Karpas-422 (cell line): ENCODE measurements at regions not wholly inside any gene's neighbourhood (a gene's known extent, or its start where the extent isn't known, plus 50 kb on each side); places are given as distances from the start of the nearest gene placed in this dataset.

Experiments used
- DNase-seq: peaks from one replicate; pipeline ENCODE4 v3.0.0-alpha.2; 2015
- H2AFZ ChIP-seq: fragments of 200-600 bp; sonication (generic); 2 replicates; pipeline ENCODE4 v1.6.1; 2014; ENCODE audit warnings: antibody characterized with exemption, low read length, mixed read lengths
- H3K27ac ChIP-seq: fragments of 200-600 bp; sonication (generic); 2 replicates; pipeline ENCODE4 v1.5.1; 2014; ENCODE audit warnings: mild to moderate bottlenecking, low read length, moderate library complexity
- H3K27me3 ChIP-seq: fragments of 200-600 bp; sonication (generic); 2 replicates; pipeline ENCODE4 v1.6.1; 2014; ENCODE audit warnings: low read length, mixed read lengths
- H3K36me3 ChIP-seq: fragments of 200-600 bp; sonication (generic); 2 replicates; pipeline ENCODE4 v1.6.1; 2014; ENCODE audit warnings: low read length, mixed read lengths; ENCODE audit not compliant: insufficient read depth
- H3K4me1 ChIP-seq: fragments of 200-600 bp; sonication (generic); 2 replicates; pipeline ENCODE4 v1.6.1; 2014; ENCODE audit warnings: mild to moderate bottlenecking, low read length, mixed read lengths
- H3K4me2 ChIP-seq: fragments of 200-600 bp; sonication (generic); 2 replicates; pipeline ENCODE4 v1.6.1; 2014; ENCODE audit warnings: low read length, low read depth, mild to moderate bottlenecking; ENCODE audit not compliant: poor library complexity, severe bottlenecking
- H3K4me3 ChIP-seq: fragments of 200-600 bp; sonication (generic); 2 replicates; pipeline ENCODE4 v1.5.1; 2014; ENCODE audit warnings: mild to moderate bottlenecking, antibody characterized with exemption, low read length, mixed read lengths
- H3K79me2 ChIP-seq: fragments of 200-600 bp; sonication (generic); 2 replicates; pipeline ENCODE4 v1.6.1; 2014; ENCODE audit warnings: mild to moderate bottlenecking, low read length, mixed read lengths
- H3K9ac ChIP-seq: fragments of 200-600 bp; sonication (generic); 2 replicates; pipeline ENCODE4 v1.6.0; 2014; ENCODE audit warnings: low read length
- H3K9me2 ChIP-seq: fragments of 200-600 bp; sonication (generic), shearing (Covaris generic); replicated peaks from 2 replicates; pipeline ENCODE4 v1.6.0; 2014; ENCODE audit warnings: mild to moderate bottlenecking, low read length, moderate library complexity; ENCODE audit not compliant: insufficient read depth
- H3K9me3 ChIP-seq: fragments of 300-700, 200-600 bp; sonication (generic); 2 replicates; pipeline ENCODE4 v1.6.1; 2014; ENCODE audit warnings: low read length, mixed read lengths
- H4K20me1 ChIP-seq: fragments of 200-600 bp; sonication (generic); 2 replicates; pipeline ENCODE4 v1.6.1; 2014; ENCODE audit warnings: mild to moderate bottlenecking, antibody characterized with exemption, low read length, low read depth; ENCODE audit not compliant: insufficient read depth

GRCh38 chr5:68962757-68963484 is 130.9 kb upstream of the SLC30A5 start:
- no peaks in the 10 kb centered on the region for H3K9me2 ChIP-seq
- no peak overlapping the region for H3K4me3 ChIP-seq
- H3K4me2 ChIP-seq: no peak overlapping the region
- no peaks in the 10 kb centered on the region; the same call in 1 of the 2 replicates for H3K27me3 ChIP-seq
- H2AFZ ChIP-seq: no peak overlapping the region
- H4K20me1 ChIP-seq: no peaks in the 10 kb centered on the region
- H3K27ac ChIP-seq: no peak overlapping the region
- H3K79me2 ChIP-seq: no peaks in the 10 kb centered on the region
- no peaks in the 10 kb centered on the region for H3K9me3 ChIP-seq
- no peaks in the 10 kb centered on the region for H3K36me3 ChIP-seq
- no peaks in the 10 kb centered on the region for H3K4me1 ChIP-seq
- no peak for DNase-seq
- H3K9ac ChIP-seq: no peak overlapping the region

- H3K27me3 ChIP-seq: no peaks in the 10 kb centered on the region; the same call in 1 of the 2 replicates
- no peak overlapping the region for H3K4me3 ChIP-seq
- H3K9me2 ChIP-seq: no peaks in the 10 kb centered on the region
- H2AFZ ChIP-seq: no peak overlapping the region
- H3K9ac ChIP-seq: no peak overlapping the region
- no peaks in the 10 kb centered on the region for H3K79me2 ChIP-seq
- no peak overlapping the region for H3K27ac ChIP-seq
- H3K4me2 ChIP-seq: no peak overlapping the region
- H3K36me3 ChIP-seq: no peaks in the 10 kb centered on the region
- H3K9me3 ChIP-seq: no peaks in the 10 kb centered on the region
- no peaks in the 10 kb centered on the region for H3K4me1 ChIP-seq
- no peak for DNase-seq
- H4K20me1 ChIP-seq: no peaks in the 10 kb centered on the region
Observed at GRCh38 chr5:68964679-68965078, 129.1 kb upstream of the SLC30A5 start.

- no peaks in the 10 kb centered on the region for H3K9me2 ChIP-seq
- no peak overlapping the region for H3K4me3 ChIP-seq
- H3K9me3 ChIP-seq: no peaks in the 10 kb centered on the region
- no peaks in the 10 kb centered on the region for H3K4me1 ChIP-seq
- no peak for DNase-seq
- no peaks in the 10 kb centered on the region; the same call in 1 of the 2 replicates for H3K27me3 ChIP-seq
- no peak overlapping the region for H2AFZ ChIP-seq
- no peak overlapping the region for H3K9ac ChIP-seq
- no peaks in the 10 kb centered on the region for H4K20me1 ChIP-seq
- H3K79me2 ChIP-seq: no peaks in the 10 kb centered on the region
- H3K36me3 ChIP-seq: no peaks in the 10 kb centered on the region
- H3K4me2 ChIP-seq: no peak overlapping the region
- no peak overlapping the region for H3K27ac ChIP-seq
Observed at GRCh38 chr5:68965926-68966325, 127.9 kb upstream of the SLC30A5 start.

GRCh38 chr5:68966596-68966995 is 127.2 kb upstream of the SLC30A5 start:
- H3K4me3 ChIP-seq: no peak overlapping the region
- no peaks in the 10 kb centered on the region for H4K20me1 ChIP-seq
- H3K9me2 ChIP-seq: no peaks in the 10 kb centered on the region
- H3K27me3 ChIP-seq: no peaks in the 10 kb centered on the region; the same call in 1 of the 2 replicates
- DNase-seq: no peak
- no peaks in the 10 kb centered on the region for H3K79me2 ChIP-seq
- no peaks in the 10 kb centered on the region for H3K36me3 ChIP-seq
- H2AFZ ChIP-seq: no peak overlapping the region
- no peak overlapping the region for H3K9ac ChIP-seq
- H3K4me1 ChIP-seq: no peaks in the 10 kb centered on the region
- H3K27ac ChIP-seq: no peak overlapping the region
- H3K9me3 ChIP-seq: no peaks in the 10 kb centered on the region
- H3K4me2 ChIP-seq: no peak overlapping the region

- Histone ChIP-seq H4K20me1 (no peaks in the 10 kb centered on the region), H3K27me3 (no peaks in the 10 kb centered on the region; the same call in 1 of the 2 replicates), H2AFZ (no peak overlapping the region), H3K36me3 (no peaks in the 10 kb centered on the region), H3K9me2 (no peaks in the 10 kb centered on the region), H3K9ac (no peak overlapping the region), H3K4me2 (no peak overlapping the region), H3K79me2 (no peaks in the 10 kb centered on the region), H3K4me1 (no peaks in the 10 kb centered on the region), H3K9me3 (no peaks in the 10 kb centered on the region), H3K27ac (no peak overlapping the region), H3K4me3 (no peak overlapping the region)
- DNase-seq: no peak
Observed at GRCh38 chr5:68968429-68968828, 125.4 kb upstream of the SLC30A5 start.

- Histone ChIP-seq H3K9ac (no peak overlapping the region), H2AFZ (no peak overlapping the region), H3K27me3 (no peaks in the 10 kb centered on the region), H3K4me2 (no peak overlapping the region), H4K20me1 (no peaks in the 10 kb centered on the region), H3K27ac (no peak overlapping the region), H3K9me2 (no peaks in the 10 kb centered on the region), H3K4me1 (no peaks in the 10 kb centered on the region), H3K9me3 (no peaks in the 10 kb centered on the region), H3K4me3 (no peak overlapping the region), H3K36me3 (no peaks in the 10 kb centered on the region), H3K79me2 (no peaks in the 10 kb centered on the region)
- no peak for DNase-seq
Observed at GRCh38 chr5:68970617-68971016, 123.2 kb upstream of the SLC30A5 start.

GRCh38 chr5:68973696-68974095 is 120.1 kb upstream of the SLC30A5 start:
- DNase-seq: no peak
- H4K20me1 ChIP-seq: no peaks in the 10 kb centered on the region
- H3K79me2 ChIP-seq: no peaks in the 10 kb centered on the region
- no peak overlapping the region for H2AFZ ChIP-seq
- no peaks in the 10 kb centered on the region for H3K36me3 ChIP-seq
- no peak overlapping the region for H3K27ac ChIP-seq
- no peak overlapping the region for H3K4me3 ChIP-seq
- no peaks in the 10 kb centered on the region for H3K9me2 ChIP-seq
- H3K4me1 ChIP-seq: no peaks in the 10 kb centered on the region
- no peaks in the 10 kb centered on the region for H3K27me3 ChIP-seq
- H3K4me2 ChIP-seq: no peak overlapping the region
- H3K9ac ChIP-seq: no peak overlapping the region
- no peaks in the 10 kb centered on the region for H3K9me3 ChIP-seq

GRCh38 chr5:68983043-68983442 is 110.8 kb upstream of the SLC30A5 start:
- Histone ChIP-seq H3K36me3 (no peaks in the 10 kb centered on the region), H3K9me3 (no peaks in the 10 kb centered on the region), H3K9ac (no peak overlapping the region), H2AFZ (no peak overlapping the region), H3K79me2 (no peaks in the 10 kb centered on the region), H3K27ac (no peak overlapping the region), H4K20me1 (no peaks in the 10 kb centered on the region), H3K9me2 (no peaks in the 10 kb centered on the region), H3K4me3 (no peak overlapping the region), H3K27me3 (no peaks in the 10 kb centered on the region), H3K4me1 (no peaks in the 10 kb centered on the region), H3K4me2 (no peak overlapping the region)
- no peak for DNase-seq
